ENCODE measurements at regions not wholly inside any gene's neighbourhood (a gene's known extent, or its start where the extent isn't known, plus 50 kb on each side); places are given as distances from the start of the nearest gene placed in this dataset.

- no peak for TF ChIP-seq CTCF (conservative IDR thresholded peaks at IDR 0.05; ENCODE audit: low read length)
- TF ChIP-seq EZH2phosphoT487 (IDR thresholded peaks at IDR 0.05; ENCODE audit: borderline replicate concordance), result no peak
- H3K79me2 ChIP-seq (ENCODE audit: insufficient read depth, low read length), result no peaks in the 10 kb centered on the region
- H4K20me1 ChIP-seq (ENCODE audit: insufficient read depth, low read length, poor library complexity, severe bottlenecking), result no peaks in the 10 kb centered on the region
- H3K4me1 ChIP-seq (ENCODE audit: insufficient read depth, low read length, poor library complexity, severe bottlenecking), result no peaks in the 10 kb centered on the region
- H3K4me2 ChIP-seq (ENCODE audit: low read depth, low read length, poor library complexity, severe bottlenecking), result no peak overlapping the region
- no peaks in the 10 kb centered on the region for H3F3A ChIP-seq (ENCODE audit: low read depth)
- H3K4me3 ChIP-seq (ENCODE audit: low read length, poor library complexity, severe bottlenecking), result no peak overlapping the region
- no peaks in the 10 kb centered on the region for H3K36me3 ChIP-seq (ENCODE audit: insufficient read depth, low read length)
- no peak overlapping the region for H2AFZ ChIP-seq (ENCODE audit: low read length)
- no peaks in the 10 kb centered on the region for H3K9me3 ChIP-seq (ENCODE audit: insufficient read depth, low read depth, low read length)
- no peaks in the 10 kb centered on the region for H3K9me2 ChIP-seq (replicated peaks; ENCODE audit: low read depth, low read length)
- no peak overlapping the region for H3K9ac ChIP-seq (ENCODE audit: low read depth, low read length, poor library complexity, severe bottlenecking)
- H3K27me3 ChIP-seq (ENCODE audit: insufficient read depth, low read length, poor library complexity, severe bottlenecking), result no peaks in the 10 kb centered on the region
Observed at GRCh38 chr11:28671274-28671673, 563.1 kb downstream of the METTL15 start.

GRCh38 chr11:28666632-28667031, 558.4 kb downstream of the METTL15 start:
- H3K9me3 ChIP-seq (ENCODE audit: insufficient read depth, low read depth, low read length), result no peaks in the 10 kb centered on the region
- H2AFZ ChIP-seq (ENCODE audit: low read length), result no peak overlapping the region
- no peaks in the 10 kb centered on the region for H3K27me3 ChIP-seq (ENCODE audit: insufficient read depth, low read length, poor library complexity, severe bottlenecking)
- no peak overlapping the region for H3K9ac ChIP-seq (ENCODE audit: low read depth, low read length, poor library complexity, severe bottlenecking)
- H3K4me1 ChIP-seq (ENCODE audit: insufficient read depth, low read length, poor library complexity, severe bottlenecking), result no peaks in the 10 kb centered on the region
- H3K9me2 ChIP-seq (replicated peaks; ENCODE audit: low read depth, low read length), result no peaks in the 10 kb centered on the region; the same call in 1 of the 2 replicates
- TF ChIP-seq EZH2phosphoT487 (IDR thresholded peaks at IDR 0.05; ENCODE audit: borderline replicate concordance) (no peak), CTCF (conservative IDR thresholded peaks at IDR 0.05; ENCODE audit: low read length) (no peak)
- H4K20me1 ChIP-seq (ENCODE audit: insufficient read depth, low read length, poor library complexity, severe bottlenecking), result no peaks in the 10 kb centered on the region
- H3K4me2 ChIP-seq (ENCODE audit: low read depth, low read length, poor library complexity, severe bottlenecking), result no peak overlapping the region
- no peaks in the 10 kb centered on the region for H3K79me2 ChIP-seq (ENCODE audit: insufficient read depth, low read length)
- no peak overlapping the region for H3K4me3 ChIP-seq (ENCODE audit: low read length, poor library complexity, severe bottlenecking)
- no peaks in the 10 kb centered on the region for H3K36me3 ChIP-seq (ENCODE audit: insufficient read depth, low read length)
- no peaks in the 10 kb centered on the region for H3F3A ChIP-seq (ENCODE audit: low read depth)

GRCh38 chr11:28659716-28660348, 551.6 kb downstream of the METTL15 start:
- Histone ChIP-seq H3K4me3 (ENCODE audit: low read length, poor library complexity, severe bottlenecking) (no peak overlapping the region), H3K9me2 (replicated peaks; ENCODE audit: low read depth, low read length) (no peaks in the 10 kb centered on the region; the same call in 1 of the 2 replicates), H4K20me1 (ENCODE audit: insufficient read depth, low read length, poor library complexity, severe bottlenecking) (no peaks in the 10 kb centered on the region), H3K36me3 (ENCODE audit: insufficient read depth, low read length) (no peaks in the 10 kb centered on the region), H3K27me3 (ENCODE audit: insufficient read depth, low read length, poor library complexity, severe bottlenecking) (no peaks in the 10 kb centered on the region), H3K9me3 (ENCODE audit: insufficient read depth, low read depth, low read length) (no peaks in the 10 kb centered on the region), H3K79me2 (ENCODE audit: insufficient read depth, low read length) (no peaks in the 10 kb centered on the region), H3K4me2 (ENCODE audit: low read depth, low read length, poor library complexity, severe bottlenecking) (no peak overlapping the region), H3K9ac (ENCODE audit: low read depth, low read length, poor library complexity, severe bottlenecking) (no peak overlapping the region), H3F3A (ENCODE audit: low read depth) (no peaks in the 10 kb centered on the region), H3K4me1 (ENCODE audit: insufficient read depth, low read length, poor library complexity, severe bottlenecking) (no peaks in the 10 kb centered on the region), H2AFZ (ENCODE audit: low read length) (no peak overlapping the region)
- no peak for TF ChIP-seq EZH2phosphoT487 (IDR thresholded peaks at IDR 0.05; ENCODE audit: borderline replicate concordance)
- no peak for TF ChIP-seq CTCF (conservative IDR thresholded peaks at IDR 0.05; ENCODE audit: low read length)

Data from Loucy (cell line).